WTC11 (cell line): ENCODE measurements at regions not wholly inside any gene's neighbourhood (a gene's known extent, or its start where the extent isn't known, plus 50 kb on each side); places are given as distances from the start of the nearest gene placed in this dataset.
"Not testable (repeated sequence)": the region's sequence is repeated elsewhere in the genome, so short reads cannot be mapped to it uniquely, and the experiment has no call there.

Experiments
- CREB1 ChIP-seq: sonication (generic); formaldehyde crosslinking; IDR thresholded peaks from 2 replicates; pipeline ENCODE4 v1.8.0; 2023; ENCODE audit warnings: mild to moderate bottlenecking, missing genetic modification reagents
- FOXJ3 ChIP-seq: sonication (generic); formaldehyde crosslinking; IDR thresholded peaks from 2 replicates; pipeline ENCODE4 v1.9.0; 2021; ENCODE audit warnings: missing genetic modification reagents, mild to moderate bottlenecking, borderline replicate concordance
- NFE2L1 ChIP-seq: sonication (generic); formaldehyde crosslinking; IDR thresholded peaks from 2 replicates; pipeline ENCODE4 v1.8.1; 2023; ENCODE audit warnings: missing genetic modification reagents
- ZNF317 ChIP-seq: sonication (generic); formaldehyde crosslinking; IDR thresholded peaks from 2 replicates; pipeline ENCODE4 v1.8.1; 2023; ENCODE audit warnings: low read depth, mild to moderate bottlenecking, moderate library complexity, missing genetic modification reagents, borderline replicate concordance
- TF ChIP-seq, protein P1 (sequence below): sonication (generic); formaldehyde crosslinking; IDR thresholded peaks from 2 replicates; pipeline ENCODE4 v1.8.1; 2023; ENCODE audit warnings: mild to moderate bottlenecking, missing genetic modification reagents, moderate library complexity

DNA sequence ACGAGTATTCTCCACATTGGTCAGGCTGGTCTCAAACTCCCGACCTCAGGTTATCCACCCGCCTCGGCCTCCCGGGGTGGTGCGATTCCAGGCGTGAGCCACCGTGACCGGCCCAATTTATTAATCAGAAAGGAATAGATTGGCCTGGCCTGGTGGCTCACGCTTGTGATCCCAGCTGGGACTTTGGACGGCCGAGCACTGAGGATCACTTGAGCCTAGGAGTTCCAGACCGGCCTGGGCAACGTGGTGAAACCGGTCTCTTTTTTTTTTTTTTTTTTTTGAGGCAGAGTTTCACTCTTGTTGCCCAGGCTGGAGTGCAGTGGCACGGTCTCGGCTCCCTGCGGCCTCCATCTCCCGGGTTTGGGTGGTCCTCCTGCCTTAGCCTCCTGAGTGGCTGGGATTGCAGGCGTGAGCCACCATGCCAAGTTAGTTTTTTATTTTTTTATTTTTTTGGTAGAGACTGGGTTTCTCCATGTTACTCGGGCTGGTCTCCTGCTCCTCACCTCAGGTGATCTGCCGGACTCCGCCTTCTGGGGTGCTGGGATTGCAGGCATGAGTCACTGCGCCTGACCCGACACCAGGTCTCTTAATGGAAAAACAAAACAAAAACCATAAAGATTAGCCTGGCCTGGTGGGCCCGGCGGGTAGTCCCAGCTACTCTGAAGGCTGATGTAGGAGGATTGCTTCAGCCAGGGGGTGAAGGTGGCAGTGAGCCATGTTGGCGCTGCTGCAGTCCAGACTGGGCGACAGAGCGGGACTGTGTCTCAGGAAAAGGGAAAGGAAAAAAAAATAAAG lies 141.0 kb downstream of the GOLGA6L22 start:
- TF ChIP-seq ZNF317; NFE2L1 (CRISPR knock-in tag); FOXJ3; CREB1 (CRISPR knock-in tag): not testable (repeated sequence)
- TF ChIP-seq, protein P1, sequence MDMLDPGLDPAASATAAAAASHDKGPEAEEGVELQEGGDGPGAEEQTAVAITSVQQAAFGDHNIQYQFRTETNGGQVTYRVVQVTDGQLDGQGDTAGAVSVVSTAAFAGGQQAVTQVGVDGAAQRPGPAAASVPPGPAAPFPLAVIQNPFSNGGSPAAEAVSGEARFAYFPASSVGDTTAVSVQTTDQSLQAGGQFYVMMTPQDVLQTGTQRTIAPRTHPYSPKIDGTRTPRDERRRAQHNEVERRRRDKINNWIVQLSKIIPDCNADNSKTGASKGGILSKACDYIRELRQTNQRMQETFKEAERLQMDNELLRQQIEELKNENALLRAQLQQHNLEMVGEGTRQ (CRISPR knock-in tag), result not testable (repeated sequence)
